Hematopoietic multipotent progenitor cell treated with erythropoietin and hydrocortisone succinate and interleukin-3 and kit ligand, for 4 days (in vitro differentiated cells): ENCODE measurements at regions not wholly inside any gene's neighbourhood (a gene's known extent, or its start where the extent isn't known, plus 50 kb on each side); places are given as distances from the start of the nearest gene placed in this dataset.
A peak's percentile ranks its signal among the peaks of the same experiment; 100 is the strongest.
"Not testable (repeated sequence)": the region's sequence is repeated elsewhere in the genome, so short reads cannot be mapped to it uniquely, and the experiment has no call there.

Experiments used
- DNase-seq: peaks from one replicate; pipeline ENCODE4 v3.0.0-alpha.2; 2015

- DNase-seq: no peak
These were observed 90.7 kb upstream of the IGFBP7 start for GRCh38 chr4:57200799-57201327.

DNA sequence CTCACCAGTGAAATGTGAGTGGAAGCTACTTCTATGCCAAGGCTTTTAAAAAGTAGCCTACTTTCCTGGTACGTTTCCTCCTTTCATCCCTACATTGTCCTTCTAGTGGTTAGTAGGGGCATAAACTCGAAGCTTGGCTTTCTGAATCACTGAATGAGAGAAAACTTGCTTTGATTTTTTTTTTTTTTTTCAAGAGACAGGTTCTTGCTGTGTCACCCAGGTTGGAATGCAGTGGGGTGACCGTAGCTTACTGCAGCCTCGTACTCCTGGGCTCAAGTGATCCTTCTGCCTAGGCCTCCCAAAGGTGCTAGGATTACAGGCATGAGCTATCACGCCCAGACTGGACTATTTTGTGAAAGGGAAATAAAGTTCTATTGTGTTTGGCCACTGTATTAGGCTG is 89.1 kb upstream of the IGFBP7 start:
- no peak for DNase-seq

DNA sequence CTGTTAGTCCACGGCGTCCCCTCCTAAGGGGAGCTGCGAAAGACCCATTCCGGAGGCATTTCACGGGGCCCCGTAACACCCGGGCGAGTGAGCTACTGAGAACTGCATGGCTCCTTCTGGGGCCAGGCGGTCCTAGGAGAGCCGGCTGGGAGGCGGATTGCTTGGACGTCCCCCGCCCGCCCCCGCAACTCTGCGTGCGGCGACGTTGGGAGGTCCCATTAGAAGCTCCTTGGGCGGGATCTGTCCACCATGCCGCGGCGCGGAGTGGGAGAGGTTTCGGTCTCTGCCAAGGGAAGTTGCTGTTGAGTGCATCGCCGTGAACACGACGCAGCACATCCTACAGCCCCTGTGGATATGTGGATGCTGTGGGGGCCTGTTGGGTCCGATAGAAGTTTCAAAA is 85.4 kb upstream of the IGFBP7 start:
- no peak for DNase-seq

DNA sequence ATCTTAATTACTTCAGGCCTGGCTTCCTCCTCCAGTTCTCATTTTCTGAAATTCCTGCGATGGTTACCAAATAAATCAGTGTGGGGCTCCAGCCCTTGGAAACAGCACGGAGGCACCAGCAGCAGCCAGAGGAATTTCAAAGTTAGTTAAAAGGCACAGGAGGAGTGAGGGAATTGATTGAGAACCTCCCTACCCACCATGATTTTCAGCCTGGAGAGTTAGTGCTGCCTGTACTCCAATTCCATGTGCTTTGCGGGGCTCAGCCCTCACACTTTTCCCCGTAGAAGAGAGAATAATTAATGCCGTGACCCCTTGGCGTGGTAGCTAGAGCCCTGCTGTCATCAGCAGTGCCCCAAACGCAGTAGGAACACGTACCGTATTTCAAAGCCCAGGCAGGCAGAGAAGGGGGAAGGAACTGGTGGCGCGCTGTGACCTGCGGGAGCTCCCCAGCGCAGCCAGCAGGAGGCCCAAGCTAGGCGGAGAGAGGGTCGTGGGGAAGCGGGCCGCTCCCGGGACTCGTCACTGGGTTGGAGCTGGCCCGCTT is 84.0 kb upstream of the IGFBP7 start:
- peak; percentile 39 for DNase-seq

GRCh38 chr4:57193209-57193810 is 83.1 kb upstream of the IGFBP7 start:
- no peak for DNase-seq

DNA sequence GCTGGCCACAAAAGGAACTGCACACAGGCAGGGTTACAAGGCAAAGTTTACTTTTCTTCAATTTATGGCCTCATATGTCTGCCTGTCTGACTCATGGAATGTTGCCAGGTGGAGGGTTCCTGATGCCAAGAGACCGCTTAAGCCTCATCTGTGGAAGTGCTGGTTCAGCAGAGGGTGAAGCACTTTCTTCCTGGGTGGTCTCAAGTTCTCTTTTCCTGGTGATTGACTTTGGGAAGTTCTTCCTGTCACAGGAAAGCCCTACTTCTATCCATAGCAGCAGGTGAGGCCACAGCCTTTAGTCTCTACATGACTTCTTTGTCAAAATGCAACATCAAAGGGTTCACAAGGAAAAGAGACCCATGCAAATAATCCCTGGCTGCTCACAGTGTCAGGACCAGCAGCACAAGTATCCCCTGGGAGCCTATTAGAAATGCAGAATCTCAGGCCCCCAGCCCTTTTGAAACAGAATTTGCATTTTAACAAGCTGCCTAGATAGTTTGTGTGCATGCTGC is 81.4 kb upstream of the IGFBP7 start:
- DNase-seq: no peak

DNA sequence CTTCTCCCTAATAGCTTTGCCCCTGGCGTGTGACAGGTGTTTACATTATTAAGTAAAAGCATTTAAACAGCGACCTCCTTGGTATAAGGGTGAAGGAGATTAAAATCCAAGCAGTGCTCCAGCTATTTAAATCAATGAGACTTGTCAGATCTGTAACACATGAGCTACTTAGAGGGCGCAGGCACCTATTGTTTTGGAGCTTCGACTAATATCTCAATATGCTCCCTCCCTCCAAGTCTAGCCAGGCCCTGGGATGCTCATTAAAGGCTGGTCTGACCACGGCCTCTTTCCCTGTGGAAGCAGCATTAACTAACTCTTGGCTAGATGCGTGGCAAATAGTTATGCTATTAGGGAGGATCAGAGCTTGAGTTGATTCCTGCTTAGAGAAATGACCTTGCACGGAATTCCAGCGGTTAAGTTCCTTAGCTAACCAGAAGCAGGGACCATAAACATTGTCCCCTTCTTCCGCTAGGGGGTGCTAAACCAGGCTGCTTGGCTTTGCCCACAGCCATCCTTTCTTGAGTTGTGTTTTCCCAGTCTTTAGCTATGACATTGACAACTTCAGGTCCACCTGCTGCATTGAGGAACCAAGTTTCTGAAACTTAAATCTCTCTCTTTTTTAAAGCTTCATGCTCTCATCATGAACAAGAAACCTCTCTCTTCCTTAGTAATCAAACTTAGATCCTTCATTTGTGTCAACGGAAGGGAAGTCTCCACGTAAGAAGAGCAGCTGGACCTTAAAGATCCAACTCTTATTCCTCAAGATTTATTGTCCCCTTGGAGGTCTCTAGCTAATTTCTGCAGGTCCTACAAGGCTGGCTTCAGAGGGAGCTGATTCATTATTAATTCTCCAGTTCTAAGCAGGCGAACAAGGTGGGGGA is 80.7 kb upstream of the IGFBP7 start:
- peak; percentile 63 for DNase-seq

GRCh38 chr4:57187246-57187645 is 77.1 kb upstream of the IGFBP7 start:
- no peak for DNase-seq

DNA sequence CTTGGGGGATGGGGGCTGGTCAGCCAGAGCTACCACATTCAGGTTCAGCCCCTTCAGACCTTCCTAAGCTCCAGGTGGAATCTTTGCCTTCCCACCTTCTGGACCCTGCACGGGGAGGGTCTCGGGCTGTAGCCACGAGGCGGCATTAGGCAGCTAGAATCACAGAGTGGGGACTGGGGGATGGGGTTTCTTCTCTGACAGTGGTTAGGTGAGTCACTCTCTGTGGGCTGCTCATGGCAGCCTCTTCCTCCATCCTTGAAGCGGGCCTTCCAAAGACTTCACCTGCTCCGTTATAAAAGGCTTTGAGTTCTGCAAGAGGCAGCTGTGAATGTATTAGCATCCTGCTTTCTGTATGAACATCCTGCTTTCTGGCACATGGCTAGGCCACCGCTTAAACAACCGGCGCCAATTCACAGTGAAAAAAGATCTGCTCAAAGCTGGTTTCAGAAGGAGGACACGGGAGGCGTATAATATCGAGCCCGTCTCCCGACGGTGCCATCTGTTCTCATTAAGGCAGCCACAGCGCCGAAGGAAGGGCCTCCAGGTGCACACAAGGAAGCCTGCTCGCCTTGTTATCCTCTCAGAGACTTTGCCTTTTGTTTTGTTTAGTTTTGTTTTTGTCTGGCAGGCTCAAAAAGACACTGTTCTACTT is 74.3 kb upstream of the IGFBP7 start:
- DNase-seq: no peak

DNA sequence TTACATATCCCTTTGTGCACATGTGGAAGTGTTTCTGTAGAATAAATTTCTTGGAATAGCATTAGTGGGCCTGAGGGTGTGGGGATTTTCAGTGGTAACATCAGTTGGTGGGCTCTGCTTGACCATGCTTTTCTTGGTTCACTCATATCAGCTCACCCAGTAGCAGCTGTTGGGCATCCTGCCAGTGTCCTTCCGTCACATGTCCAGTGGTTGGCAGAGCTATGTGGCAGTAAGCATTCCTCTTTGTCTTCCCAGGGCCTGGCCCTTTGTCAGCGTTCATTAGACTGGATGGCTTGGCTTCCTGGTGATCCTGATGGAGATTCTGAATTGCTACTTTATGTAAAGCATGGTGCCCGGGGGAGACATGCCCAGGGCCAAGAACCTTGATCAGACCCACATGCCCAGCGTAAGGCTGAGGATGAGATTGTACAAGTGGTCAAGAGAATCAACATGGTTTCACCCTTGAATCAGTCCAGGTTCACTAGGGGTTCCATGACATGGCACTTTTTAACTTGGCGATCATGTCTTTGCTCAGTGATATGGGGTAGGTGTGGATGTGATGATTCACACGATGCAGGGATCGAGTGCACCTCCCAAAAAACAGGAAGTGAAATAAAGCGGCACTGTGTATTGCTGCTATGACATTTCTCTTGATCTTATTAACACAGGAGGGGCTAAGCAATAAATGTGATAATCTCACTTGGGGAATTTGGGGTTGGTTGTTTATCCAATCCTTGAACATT is 72.1 kb upstream of the IGFBP7 start:
- DNase-seq: peak; percentile 33

- not testable (repeated sequence) for DNase-seq
These were observed 63.0 kb upstream of the IGFBP7 start for GRCh38 chr4:57173136-57173535.

GRCh38 chr4:57172065-57172464 is 61.9 kb upstream of the IGFBP7 start:
- no peak for DNase-seq

DNA sequence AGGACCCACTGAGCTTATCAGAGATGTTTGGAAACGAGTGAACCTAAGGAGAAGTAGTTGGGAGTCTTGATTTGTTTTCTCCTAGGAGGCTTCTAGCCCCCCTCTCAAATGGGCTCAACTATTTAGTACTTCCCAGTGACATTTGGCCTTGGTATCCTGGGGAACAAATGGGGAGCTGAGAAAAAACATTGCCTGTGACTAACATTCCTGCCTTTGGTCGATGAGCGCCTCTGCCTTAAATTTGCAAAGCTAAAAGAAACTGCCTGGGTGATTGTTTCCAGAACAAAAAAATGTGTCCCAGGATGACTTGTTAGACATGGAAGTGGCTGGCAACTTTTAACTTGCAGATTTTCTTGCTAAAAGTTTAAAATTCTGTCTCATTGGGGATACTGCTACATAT is 58.8 kb upstream of the IGFBP7 start:
- DNase-seq: no peak

- DNase-seq: peak; percentile 92
These were observed 53.6 kb upstream of the IGFBP7 start for GRCh38 chr4:57163530-57164459.

DNA sequence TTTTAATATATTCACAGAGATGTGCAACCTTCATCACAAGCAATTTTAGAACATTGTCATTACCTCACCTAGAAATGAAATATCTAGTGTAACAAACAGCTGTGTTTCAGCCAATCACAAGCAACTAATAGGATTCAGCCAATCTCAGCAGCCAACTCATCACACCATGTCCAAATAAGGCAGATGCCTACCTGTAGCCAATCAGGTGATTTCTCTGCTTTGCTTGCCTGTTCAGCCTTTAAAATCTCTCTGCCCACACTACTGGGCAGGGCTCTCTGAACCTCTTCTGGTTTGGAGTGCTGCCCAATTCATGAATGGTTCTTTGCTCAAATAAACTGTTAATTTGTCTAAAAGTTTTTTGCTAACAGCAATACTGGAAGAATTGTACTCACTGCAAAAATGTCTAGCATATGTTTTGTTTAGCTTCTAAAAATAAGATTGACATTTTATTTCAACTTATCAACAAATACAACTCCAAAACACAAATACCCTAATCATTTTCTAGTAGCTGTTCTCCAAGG is 52.4 kb upstream of the IGFBP7 start:
- no peak for DNase-seq
